ENCODE measurements at regions not wholly inside any gene's neighbourhood (a gene's known extent, or its start where the extent isn't known, plus 50 kb on each side); places are given as distances from the start of the nearest gene placed in this dataset.

DNA sequence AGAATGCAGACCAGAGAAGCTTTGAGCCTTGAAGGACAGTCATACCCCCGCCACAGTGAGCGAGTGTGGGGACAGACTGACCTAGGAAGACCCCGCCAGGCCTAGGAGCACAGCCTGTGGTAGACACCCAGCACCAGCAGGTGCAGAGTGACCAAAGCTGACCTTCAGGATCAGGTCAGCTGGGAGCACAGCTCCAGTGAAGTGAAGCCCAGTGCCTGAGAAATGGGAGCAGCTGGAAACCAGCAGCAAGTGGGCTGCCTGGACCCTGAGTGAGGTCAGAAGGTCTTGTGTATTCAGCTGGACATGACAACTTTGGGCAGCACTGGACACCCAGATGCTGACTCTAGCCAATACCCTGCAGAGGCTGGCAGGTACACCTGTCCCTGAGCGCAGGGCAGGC, 268.9 kb downstream of the TEX29 start:
- no peak overlapping the region for H3K4me2 ChIP-seq (ENCODE audit: control insufficient read depth, extremely low read depth, insufficient read depth, low read depth, low read length)
- DNase-seq (ENCODE audit: low read depth, low spot score) (no peak), FAIRE-seq (no peak)
- H3K27me3 ChIP-seq (ENCODE audit: control insufficient read depth, extremely low read depth, insufficient read depth, low read length) = no peaks in the 10 kb centered on the region
- H3K9me1 ChIP-seq (ENCODE audit: control insufficient read depth, extremely low read depth, insufficient read depth, low read length) = no peaks in the 10 kb centered on the region
- H3K4me1 ChIP-seq (ENCODE audit: control insufficient read depth, extremely low read depth, insufficient read depth, low read length) = no peaks in the 10 kb centered on the region
- no peaks in the 10 kb centered on the region for H3K36me3 ChIP-seq (ENCODE audit: control insufficient read depth in 2 of 2, extremely low read depth in 1 of 2, insufficient read depth in 2 of 2, low read length in 2 of 2)
- H3K27ac ChIP-seq (ENCODE audit: control insufficient read depth, insufficient read depth, low read length) = no peak overlapping the region
- no peak overlapping the region for H3K4me3 ChIP-seq (ENCODE audit: control insufficient read depth in 2 of 3, extremely low read depth in 1 of 3, insufficient read depth in 2 of 3, low read depth in 1 of 3, low read length in 3 of 3)
- H3K9me3 ChIP-seq (ENCODE audit: control insufficient read depth, low read depth, low read length) = peaks cover 21% of the 10 kb centered on the region
- no peaks in the 10 kb centered on the region for H4K20me1 ChIP-seq (ENCODE audit: control insufficient read depth, extremely low read depth, insufficient read depth, low read length)
- no peak overlapping the region for H3K9ac ChIP-seq (ENCODE audit: control insufficient read depth, extremely low read depth, insufficient read depth, low read length)
- TF ChIP-seq EZH2 (IDR thresholded peaks at IDR 0.05; ENCODE audit: low read length) = no peak
- TF ChIP-seq, protein P1, sequence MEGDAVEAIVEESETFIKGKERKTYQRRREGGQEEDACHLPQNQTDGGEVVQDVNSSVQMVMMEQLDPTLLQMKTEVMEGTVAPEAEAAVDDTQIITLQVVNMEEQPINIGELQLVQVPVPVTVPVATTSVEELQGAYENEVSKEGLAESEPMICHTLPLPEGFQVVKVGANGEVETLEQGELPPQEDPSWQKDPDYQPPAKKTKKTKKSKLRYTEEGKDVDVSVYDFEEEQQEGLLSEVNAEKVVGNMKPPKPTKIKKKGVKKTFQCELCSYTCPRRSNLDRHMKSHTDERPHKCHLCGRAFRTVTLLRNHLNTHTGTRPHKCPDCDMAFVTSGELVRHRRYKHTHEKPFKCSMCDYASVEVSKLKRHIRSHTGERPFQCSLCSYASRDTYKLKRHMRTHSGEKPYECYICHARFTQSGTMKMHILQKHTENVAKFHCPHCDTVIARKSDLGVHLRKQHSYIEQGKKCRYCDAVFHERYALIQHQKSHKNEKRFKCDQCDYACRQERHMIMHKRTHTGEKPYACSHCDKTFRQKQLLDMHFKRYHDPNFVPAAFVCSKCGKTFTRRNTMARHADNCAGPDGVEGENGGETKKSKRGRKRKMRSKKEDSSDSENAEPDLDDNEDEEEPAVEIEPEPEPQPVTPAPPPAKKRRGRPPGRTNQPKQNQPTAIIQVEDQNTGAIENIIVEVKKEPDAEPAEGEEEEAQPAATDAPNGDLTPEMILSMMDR (optimal IDR thresholded peaks at IDR 0.05 in 1 of 3, IDR thresholded peaks at IDR 0.05 in 1 of 3, conservative IDR thresholded peaks at IDR 0.05 in 1 of 3; ENCODE audit: extremely low read depth in 1 of 3, insufficient read depth in 2 of 3, low read length in 3 of 3) = no peak
- H3K79me2 ChIP-seq (ENCODE audit: control insufficient read depth, insufficient read depth, low read length) = no peaks in the 10 kb centered on the region
- dilution Hi-C loops (cut with MboI; ENCODE audit: extremely low pct_ligation_motif_present, low sequenced_read_pairs) = no loop called here
- H2AFZ ChIP-seq (ENCODE audit: control insufficient read depth, low read length) = no peak overlapping the region

DNA sequence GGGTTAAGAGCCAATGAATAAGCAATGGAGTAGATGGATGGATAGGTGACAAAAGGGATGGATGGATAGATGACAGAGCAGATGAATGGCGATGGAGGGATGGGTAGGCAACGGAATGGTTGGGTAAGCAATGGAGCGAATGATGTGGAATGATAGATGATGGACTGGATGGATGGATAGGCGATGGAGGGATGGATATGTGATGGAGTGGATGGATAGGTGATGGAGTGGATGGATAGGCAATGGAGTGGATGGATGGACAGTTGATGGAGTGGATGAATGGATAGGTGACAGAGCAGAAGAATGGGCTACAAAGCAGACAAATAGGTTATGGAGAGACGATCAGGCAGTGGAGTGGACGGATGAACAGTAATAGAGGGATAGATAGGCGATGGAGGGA, 269.6 kb downstream of the TEX29 start:
- no peaks in the 10 kb centered on the region for H3K36me3 ChIP-seq (ENCODE audit: control insufficient read depth in 2 of 2, extremely low read depth in 1 of 2, insufficient read depth in 2 of 2, low read length in 2 of 2)
- H3K9ac ChIP-seq (ENCODE audit: control insufficient read depth, extremely low read depth, insufficient read depth, low read length) = no peak overlapping the region
- no peak for FAIRE-seq
- H3K4me3 ChIP-seq (ENCODE audit: control insufficient read depth in 2 of 3, extremely low read depth in 1 of 3, insufficient read depth in 2 of 3, low read depth in 1 of 3, low read length in 3 of 3) = no peak overlapping the region
- H3K27me3 ChIP-seq (ENCODE audit: control insufficient read depth, extremely low read depth, insufficient read depth, low read length) = no peaks in the 10 kb centered on the region
- dilution Hi-C loops (cut with MboI; ENCODE audit: extremely low pct_ligation_motif_present, low sequenced_read_pairs) = no loop called here
- no peak overlapping the region for H3K4me2 ChIP-seq (ENCODE audit: control insufficient read depth, extremely low read depth, insufficient read depth, low read depth, low read length)
- H3K4me1 ChIP-seq (ENCODE audit: control insufficient read depth, extremely low read depth, insufficient read depth, low read length) = no peaks in the 10 kb centered on the region
- H3K9me3 ChIP-seq (ENCODE audit: control insufficient read depth, low read depth, low read length) = peaks cover 25% of the 10 kb centered on the region
- DNase-seq (ENCODE audit: low read depth, low spot score) = no peak
- H3K79me2 ChIP-seq (ENCODE audit: control insufficient read depth, insufficient read depth, low read length) = no peaks in the 10 kb centered on the region
- TF ChIP-seq EZH2 (IDR thresholded peaks at IDR 0.05; ENCODE audit: low read length) = no peak
- TF ChIP-seq, protein P1 (optimal IDR thresholded peaks at IDR 0.05 in 1 of 3, IDR thresholded peaks at IDR 0.05 in 1 of 3, conservative IDR thresholded peaks at IDR 0.05 in 1 of 3; ENCODE audit: extremely low read depth in 1 of 3, insufficient read depth in 2 of 3, low read length in 3 of 3) = no peak
- no peak overlapping the region for H3K27ac ChIP-seq (ENCODE audit: control insufficient read depth, insufficient read depth, low read length)
- H3K9me1 ChIP-seq (ENCODE audit: control insufficient read depth, extremely low read depth, insufficient read depth, low read length) = no peaks in the 10 kb centered on the region
- H2AFZ ChIP-seq (ENCODE audit: control insufficient read depth, low read length) = no peak overlapping the region
- no peaks in the 10 kb centered on the region for H4K20me1 ChIP-seq (ENCODE audit: control insufficient read depth, extremely low read depth, insufficient read depth, low read length)

Measured in keratinocyte (primary cell).